IMR-90 (cell line): ENCODE measurements at regions not wholly inside any gene's neighbourhood (a gene's known extent, or its start where the extent isn't known, plus 50 kb on each side); places are given as distances from the start of the nearest gene placed in this dataset.

Source experiments
- ATAC-seq: fragments of 200-7000 bp; cut with Tn5 transposase; 2 replicates; pipeline ENCODE4 v1.9.1; 2020; ENCODE audit warnings: low read depth, mild to moderate bottlenecking, moderate library complexity
- BruUV-seq: library from RNA; stranded (reverse); fragments of 400-500 nt; replicated peaks from 2 replicates; lab custom pipeline; 2021; lab: Mats Ljungman, UMichigan
- CTCF ChIA-PET: fragments of 300-600 bp; formaldehyde crosslinking; extraction: SDS; loops from one replicate; lab custom pipeline; 2021; ENCODE audit warnings: antibody characterized with exemption; lab: Yijun Ruan, JAX
- POLR2A ChIA-PET: fragments of 300-600 bp; sonication (Branson Sonifier 250); formaldehyde crosslinking; loops from one replicate; lab custom pipeline; 2022; ENCODE audit warnings: antibody characterized with exemption; ENCODE audit not compliant: unreplicated experiment; lab: Charles Lee
- DNase-seq: peaks from one replicate; pipeline ENCODE4 v3.0.0; 2013
- H2AFZ ChIP-seq: replicated peaks from 2 replicates; pipeline ENCODE3; 2013; ENCODE audit warnings: low read length, mild to moderate bottlenecking; ENCODE audit not compliant: poor library complexity
- H2AK5ac ChIP-seq: 2 replicates; pipeline ENCODE4 v1.6.1; 2013; ENCODE audit warnings: low read depth, low read length, inconsistent platforms
- H2AK9ac ChIP-seq: replicated peaks from 2 replicates; pipeline ENCODE3; 2013; ENCODE audit warnings: mild to moderate bottlenecking, low read depth, low read length, moderate library complexity; ENCODE audit not compliant: poor library complexity
- H2BK120ac ChIP-seq: 2 replicates; pipeline ENCODE4 v1.6.1; 2013; ENCODE audit warnings: low read depth, low read length, inconsistent platforms
- H2BK15ac ChIP-seq: 3 replicates; pipeline ENCODE4 v1.6.1; 2013; ENCODE audit warnings: low read depth, low read length, inconsistent platforms
- H2BK20ac ChIP-seq: 2 replicates; pipeline ENCODE4 v1.6.1; 2013; ENCODE audit warnings: low read depth, mild to moderate bottlenecking, inconsistent platforms, low read length, moderate library complexity
- H2BK5ac ChIP-seq: 2 replicates; pipeline ENCODE4 v1.6.1; 2013; ENCODE audit warnings: mild to moderate bottlenecking, low read depth, low read length, inconsistent platforms; ENCODE audit not compliant: poor library complexity, severe bottlenecking
- H3K14ac ChIP-seq: replicated peaks from 2 replicates; pipeline ENCODE4 v1.6.1; 2013; ENCODE audit warnings: low read depth, low read length, inconsistent platforms
- H3K18ac ChIP-seq: 2 replicates; pipeline ENCODE4 v1.6.1; 2013; ENCODE audit warnings: low read depth, low read length, control low read depth
- H3K23ac ChIP-seq: 2 replicates; pipeline ENCODE4 v1.6.1; 2013; ENCODE audit warnings: low read depth, low read length, inconsistent platforms
- H3K27ac ChIP-seq: 2 replicates; pipeline ENCODE4 v1.5.1; 2013; ENCODE audit warnings: mild to moderate bottlenecking, control low read depth, low read length; ENCODE audit not compliant: insufficient read depth
- H3K27me3 ChIP-seq: 2 replicates; pipeline ENCODE4 v1.6.1; 2013; ENCODE audit warnings: low read length; ENCODE audit not compliant: control insufficient read depth, insufficient read depth
- H3K36me3 ChIP-seq: 2 replicates; pipeline ENCODE4 v1.6.1; 2013; ENCODE audit warnings: low read length, mixed read lengths; ENCODE audit not compliant: control insufficient read depth, insufficient read depth
- H3K4ac ChIP-seq: 2 replicates; pipeline ENCODE4 v1.6.1; 2013; ENCODE audit warnings: low read depth, low read length, inconsistent platforms
- H3K4me1 ChIP-seq: 2 replicates; pipeline ENCODE4 v1.6.1; 2013; ENCODE audit warnings: low read length, mixed read lengths; ENCODE audit not compliant: control insufficient read depth, insufficient read depth
- H3K4me2 ChIP-seq: 2 replicates; pipeline ENCODE4 v1.6.1; 2013; ENCODE audit warnings: low read depth, mild to moderate bottlenecking, control low read depth, low read length, moderate library complexity
- H3K4me3 ChIP-seq: 2 replicates; pipeline ENCODE4 v1.5.1; 2013; ENCODE audit warnings: low read depth, mild to moderate bottlenecking, control low read depth, low read length, moderate library complexity; ENCODE audit not compliant: insufficient read depth
- H3K56ac ChIP-seq: 2 replicates; pipeline ENCODE4 v1.6.1; 2013; ENCODE audit warnings: low read length, inconsistent platforms; ENCODE audit not compliant: insufficient read depth; ENCODE audit errors: extremely low read depth
- H3K79me1 ChIP-seq, 2 experiments: 2 replicates each; pipeline ENCODE4 v1.6.1; 2013; ENCODE audit warnings: low read length in 2 of 2, inconsistent platforms in 1 of 2, low read depth in 1 of 2
- H3K9ac ChIP-seq: 2 replicates; pipeline ENCODE4 v1.6.1; 2013; ENCODE audit warnings: low read depth, low read length, control low read depth
- H3K9me1 ChIP-seq: 2 replicates; pipeline ENCODE4 v1.6.1; 2013; ENCODE audit warnings: low read length, inconsistent platforms; ENCODE audit not compliant: insufficient read depth
- H3K9me3 ChIP-seq: 2 replicates; pipeline ENCODE4 v1.6.1; 2013; ENCODE audit warnings: low read length; ENCODE audit not compliant: control insufficient read depth, insufficient read depth
- H4K20me1 ChIP-seq: 2 replicates; pipeline ENCODE4 v1.6.1; 2013; ENCODE audit warnings: low read length, inconsistent platforms; ENCODE audit not compliant: insufficient read depth
- H4K5ac ChIP-seq: 2 replicates; pipeline ENCODE4 v1.6.1; 2013; ENCODE audit warnings: mild to moderate bottlenecking, low read depth, low read length, control low read depth
- H4K8ac ChIP-seq, 2 experiments: 2 replicates each; pipeline ENCODE4 v1.6.1; 2013; ENCODE audit warnings: low read depth in 2 of 2, low read length in 2 of 2, control low read depth in 1 of 2, inconsistent platforms in 1 of 2
- H4K91ac ChIP-seq: 2 replicates; pipeline ENCODE4 v1.6.1; 2013; ENCODE audit warnings: low read depth, low read length, inconsistent platforms; ENCODE audit not compliant: insufficient read depth
- BHLHE40 ChIP-seq: fragments of 150-350 bp; IDR thresholded peaks from 2 replicates; pipeline ENCODE4 v1.6.1; 2016; ENCODE audit warnings: mild to moderate bottlenecking, low read depth, low read length
- CEBPB ChIP-seq: IDR thresholded peaks from 2 replicates; pipeline ENCODE4 v1.6.1; 2012; ENCODE audit warnings: low read depth, low read length, improper control_type of control experiment
- CHD1 ChIP-seq: IDR thresholded peaks from 2 replicates; pipeline ENCODE4 v1.6.1; 2012; ENCODE audit warnings: low read depth, low read length, improper control_type of control experiment
- CTCF ChIP-seq: conservative IDR thresholded peaks from 2 replicates; pipeline ENCODE4 v1.5.1; 2012; ENCODE audit warnings: mild to moderate bottlenecking, low read depth, low read length, improper control_type of control experiment
- ELK1 ChIP-seq: fragments of 150-350 bp; IDR thresholded peaks from 2 replicates; pipeline ENCODE4 v1.6.1; 2016; ENCODE audit warnings: low read depth, mild to moderate bottlenecking, low read length, moderate library complexity, borderline replicate concordance
- MAFK ChIP-seq: IDR thresholded peaks from 2 replicates; pipeline ENCODE4 v1.6.1; 2012; ENCODE audit warnings: low read depth, low read length, improper control_type of control experiment
- MAZ ChIP-seq: IDR thresholded peaks from 2 replicates; pipeline ENCODE4 v1.6.1; 2012; ENCODE audit warnings: low read depth, mild to moderate bottlenecking, low read length, improper control_type of control experiment, moderate library complexity, borderline replicate concordance
- MXI1 ChIP-seq: IDR thresholded peaks from 2 replicates; pipeline ENCODE4 v1.6.1; 2012; ENCODE audit warnings: low read depth, mild to moderate bottlenecking, low read length, moderate library complexity, borderline replicate concordance
- POLR2A ChIP-seq: IDR thresholded peaks from 2 replicates; pipeline ENCODE4 v1.6.1; 2012; ENCODE audit warnings: mild to moderate bottlenecking, low read depth, low read length
- RAD21 ChIP-seq: IDR thresholded peaks from 2 replicates; pipeline ENCODE4 v1.6.1; 2012; ENCODE audit warnings: low read length, improper control_type of control experiment
- RCOR1 ChIP-seq: IDR thresholded peaks from 2 replicates; pipeline ENCODE4 v1.6.1; 2012; ENCODE audit warnings: mild to moderate bottlenecking, low read length, improper control_type of control experiment; ENCODE audit not compliant: insufficient replicate concordance
- RFX5 ChIP-seq: IDR thresholded peaks from 2 replicates; pipeline ENCODE4 v1.8.0; 2012; ENCODE audit warnings: low read depth, mild to moderate bottlenecking, low read length, moderate library complexity
- SMC3 ChIP-seq: fragments of 150-350 bp; IDR thresholded peaks from 2 replicates; pipeline ENCODE4 v1.6.1; 2016; ENCODE audit warnings: low read depth, mild to moderate bottlenecking, antibody characterized with exemption, low read length, moderate library complexity
- USF2 ChIP-seq: fragments of 150-350 bp; IDR thresholded peaks from 2 replicates; pipeline ENCODE4 v1.6.1; 2017; ENCODE audit warnings: mild to moderate bottlenecking, antibody characterized with exemption, low read length, low read depth
- WGBS, 2 experiments: methylation state at CpG; one replicate each; pipeline versions ENCODE4 v1.1.5 to v1.1.7; 2013; ENCODE audit warnings: missing lambda C conversion rate in 2 of 2; ENCODE audit not compliant: insufficient read length in 1 of 2; ENCODE audit errors: extremely low coverage in 2 of 2; 5-methylcytosine and 5-hydroxymethylcytosine counted together
- dilution Hi-C: fragments of 300-500 bp; cut with HindIII; formaldehyde crosslinking; loops from one replicate; pipeline ENCODE4 v1.14.3; 2018; ENCODE audit warnings: low sequenced_read_pairs; ENCODE audit not compliant: unreplicated experiment
- in situ Hi-C: fragments of 300-500 bp; cut with MboI; formaldehyde crosslinking; loops from 3 replicates; pipeline ENCODE4 v1.14.3; 2019; ENCODE audit warnings: low sequenced_read_pairs, inconsistent platforms, mixed read lengths
- intact Hi-C: fragments of 100-400 bp; cut with micrococcal nuclease; formaldehyde crosslinking; loops from 2 replicates; pipeline ENCODE4 v1.10.0; 2022

- no peak overlapping the region for H2BK20ac ChIP-seq
- H3K23ac ChIP-seq, result no peak overlapping the region
- H4K91ac ChIP-seq, result no peak overlapping the region
- dilution Hi-C loops, result no loop called here
- H3K9me3 ChIP-seq, result peaks cover 14% of the 10 kb centered on the region
- no peak overlapping the region for H3K14ac ChIP-seq
- H3K9ac ChIP-seq, result no peak overlapping the region
- ChIA-PET POLR2A (no interaction called here), CTCF (no interaction called here)
- H3K9me1 ChIP-seq, result no peaks in the 10 kb centered on the region
- H2AK5ac ChIP-seq, result no peak overlapping the region
- H3K27ac ChIP-seq, result no peak overlapping the region
- no peak overlapping the region for H2AFZ ChIP-seq
- in situ Hi-C loops, result no loop called here
- no peak overlapping the region for H2BK5ac ChIP-seq
- no peak overlapping the region for H2BK120ac ChIP-seq
- no peak overlapping the region for H3K4me3 ChIP-seq
- H2AK9ac ChIP-seq, result no peak overlapping the region
- no peak overlapping the region for H4K8ac ChIP-seq
- no peaks in the 10 kb centered on the region for H3K4me1 ChIP-seq
- TF ChIP-seq MXI1 (no peak), RCOR1 (no peak), RFX5 (no peak), BHLHE40 (no peak), POLR2A (no peak), ELK1 (no peak), SMC3 (no peak), CHD1 (no peak), CTCF (no peak), RAD21 (no peak), MAZ (no peak), USF2 (no peak), MAFK (no peak), CEBPB (no peak)
- no CpG with 5 or more reads among the region's 3 CpGs for WGBS, 2 experiments
- no peak overlapping the region for H3K18ac ChIP-seq
- no peak overlapping the region for H3K4ac ChIP-seq
- intact Hi-C loops, result no loop called here
- ATAC-seq (no peak), DNase-seq (no peak)
- H3K4me2 ChIP-seq, result no peak overlapping the region
- no peaks in the 10 kb centered on the region for H3K36me3 ChIP-seq
- H4K20me1 ChIP-seq, result no peaks in the 10 kb centered on the region
- H3K79me1 ChIP-seq, result no peaks in the 10 kb centered on the region
- H4K5ac ChIP-seq, result no peak overlapping the region
- H2BK15ac ChIP-seq, result no peak overlapping the region
- no peaks in the 10 kb centered on the region for H3K27me3 ChIP-seq
- H3K56ac ChIP-seq, result no peak overlapping the region
- BruUV-seq, result no TSS peak
Measured at GRCh38 chr5:117098094-117098493, 523.5 kb upstream of the SEMA6A start.
